HEK293T (cell line): ENCODE measurements at regions not wholly inside any gene's neighbourhood (a gene's known extent, or its start where the extent isn't known, plus 50 kb on each side); places are given as distances from the start of the nearest gene placed in this dataset.

ENCODE experiments used
- CTCF ChIA-PET: fragments of 350-600 bp; formaldehyde crosslinking; extraction: SDS; loops from one replicate; lab custom pipeline; 2021; ENCODE audit warnings: antibody characterized with exemption, inconsistent platforms; lab: Yijun Ruan, JAX
- POLR2A ChIA-PET: fragments of 350-600 bp; formaldehyde crosslinking; extraction: SDS; loops from one replicate; lab custom pipeline; 2020; ENCODE audit warnings: antibody characterized with exemption, inconsistent platforms; lab: Yijun Ruan, JAX
- DNase-seq: peaks from one replicate; pipeline ENCODE4 v3.0.0; 2012; ENCODE audit warnings: mixed read lengths; ENCODE audit errors: extremely low spot score
- ARNT ChIP-seq: fragments of 450-650 bp; IDR thresholded peaks from 2 replicates; pipeline ENCODE4 v1.6.1; 2017; ENCODE audit warnings: mild to moderate bottlenecking
- BHLHE40 ChIP-seq: fragments of 450-650 bp; IDR thresholded peaks from 2 replicates; pipeline ENCODE4 v1.6.1; 2016; ENCODE audit warnings: mild to moderate bottlenecking, moderate library complexity, borderline replicate concordance
- CTBP1 ChIP-seq: fragments of 450-650 bp; IDR thresholded peaks from 2 replicates; pipeline ENCODE4 v1.6.1; 2016; ENCODE audit warnings: borderline replicate concordance
- ELF4 ChIP-seq: fragments of 450-650 bp; IDR thresholded peaks from 2 replicates; pipeline ENCODE4 v1.6.1; 2017; ENCODE audit warnings: antibody characterized with exemption
- FOXA1 ChIP-seq: fragments of 450-650 bp; IDR thresholded peaks from 2 replicates; pipeline ENCODE4 v1.6.1; 2016; ENCODE audit warnings: mild to moderate bottlenecking
- FOXK2 ChIP-seq: fragments of 450-650 bp; IDR thresholded peaks from 2 replicates; pipeline ENCODE4 v1.6.1; 2016; ENCODE audit warnings: mild to moderate bottlenecking
- FOXM1 ChIP-seq: fragments of 450-650 bp; IDR thresholded peaks from 2 replicates; pipeline ENCODE4 v1.6.1; 2017; ENCODE audit warnings: mild to moderate bottlenecking, borderline replicate concordance
- HDGF ChIP-seq: fragments of 450-650 bp; IDR thresholded peaks from 2 replicates; pipeline ENCODE4 v1.6.1; 2017; ENCODE audit warnings: antibody characterized with exemption, borderline replicate concordance
- L3MBTL2 ChIP-seq: fragments of 450-650 bp; conservative IDR thresholded peaks from 2 replicates; pipeline ENCODE4 v1.6.1; 2016; ENCODE audit warnings: mild to moderate bottlenecking
- LEF1 ChIP-seq: fragments of 450-650 bp; IDR thresholded peaks from 2 replicates; pipeline ENCODE4 v1.6.1; 2017; ENCODE audit warnings: mild to moderate bottlenecking, borderline replicate concordance
- NFRKB ChIP-seq: fragments of 450-650 bp; IDR thresholded peaks from 2 replicates; pipeline ENCODE4 v1.6.1; 2016; ENCODE audit warnings: mild to moderate bottlenecking, moderate library complexity
- PKNOX1 ChIP-seq: fragments of 450-650 bp; IDR thresholded peaks from 2 replicates; pipeline ENCODE4 v1.6.1; 2016
- SP1 ChIP-seq: fragments of 450-650 bp; IDR thresholded peaks from 2 replicates; pipeline ENCODE4 v1.6.1; 2017
- SUZ12 ChIP-seq: fragments of 450-650 bp; IDR thresholded peaks from 2 replicates; pipeline ENCODE4 v1.6.1; 2016; ENCODE audit warnings: mild to moderate bottlenecking
- TARDBP ChIP-seq: fragments of 450-650 bp; IDR thresholded peaks from 2 replicates; pipeline ENCODE4 v1.6.1; 2016
- ZNF384 ChIP-seq: fragments of 450-650 bp; IDR thresholded peaks from 2 replicates; pipeline ENCODE4 v1.6.1; 2016

GRCh38 chr3:115359536-115359935 lies 212.4 kb upstream of the ZBTB20 start:
- CTCF ChIA-PET: no interaction called here
- DNase-seq: no peak
- TF ChIP-seq ELF4 (no peak), CTBP1 (no peak)
- POLR2A ChIA-PET: no interaction called here

- TF ChIP-seq PKNOX1 (no peak), FOXA1 (no peak), CTBP1 (no peak), NFRKB (no peak), SP1 (no peak), HDGF (no peak), LEF1 (no peak), ARNT (no peak), L3MBTL2 (no peak)
- POLR2A ChIA-PET: no interaction called here
- CTCF ChIA-PET: no interaction called here
- no peak for DNase-seq
Measured at GRCh38 chr3:115361806-115362205, 214.7 kb upstream of the ZBTB20 start.

- CTCF ChIA-PET: no interaction called here
- POLR2A ChIA-PET: no interaction called here
- no peak for DNase-seq
Measured at GRCh38 chr3:115363071-115363470, 216.0 kb upstream of the ZBTB20 start.

GRCh38 chr3:115369021-115369420 lies 221.9 kb upstream of the ZBTB20 start:
- TF ChIP-seq SP1 (no peak), ARNT (no peak), FOXA1 (no peak), CTBP1 (no peak), ZNF384 (no peak), NFRKB (no peak), LEF1 (no peak), L3MBTL2 (no peak), PKNOX1 (no peak), HDGF (no peak), FOXK2 (no peak), TARDBP (no peak), SUZ12 (no peak), FOXM1 (no peak), ELF4 (no peak), BHLHE40 (no peak)
- no peak for DNase-seq
- ChIA-PET CTCF (no interaction called here), POLR2A (no interaction called here)

More at GRCh38 chr3:115363071-115363470, 216.0 kb upstream of the ZBTB20 start:
- TF ChIP-seq PKNOX1 (no peak), HDGF (no peak), ELF4 (no peak)

- CTCF ChIA-PET: no interaction called here
- POLR2A ChIA-PET: no interaction called here
- no peak for DNase-seq
- TF ChIP-seq HDGF (no peak), FOXK2 (no peak), FOXM1 (no peak), ARNT (no peak), BHLHE40 (no peak), CTBP1 (no peak), SP1 (no peak), ELF4 (no peak), ZNF384 (no peak), NFRKB (no peak), L3MBTL2 (no peak), FOXA1 (no peak), TARDBP (no peak), SUZ12 (no peak), LEF1 (no peak), PKNOX1 (no peak)
Measured at GRCh38 chr3:115375362-115375761, 228.3 kb upstream of the ZBTB20 start.

- CTCF ChIA-PET: no interaction called here
- POLR2A ChIA-PET: no interaction called here
- no peak for DNase-seq
- no peak for TF ChIP-seq ARNT
- no peak for TF ChIP-seq FOXK2
- no peak for TF ChIP-seq PKNOX1
- TF ChIP-seq ELF4: no peak
- TF ChIP-seq SUZ12: no peak
- TF ChIP-seq CTBP1: no peak
- no peak for TF ChIP-seq BHLHE40
- no peak for TF ChIP-seq FOXM1
- no peak for TF ChIP-seq NFRKB
- no peak for TF ChIP-seq TARDBP
- no peak for TF ChIP-seq SP1
- TF ChIP-seq FOXA1: no peak
- no peak for TF ChIP-seq HDGF
Measured at GRCh38 chr3:115380883-115381572, 233.9 kb upstream of the ZBTB20 start.
